Caco-2 (cell line): ENCODE measurements at regions not wholly inside any gene's neighbourhood (a gene's known extent, or its start where the extent isn't known, plus 50 kb on each side); places are given as distances from the start of the nearest gene placed in this dataset.

ENCODE experiments used
- BruUV-seq: library from RNA; stranded (reverse); fragments of 400-500 nt; replicated peaks from 2 replicates; lab custom pipeline; 2021; lab: Mats Ljungman, UMichigan
- CTCF ChIA-PET: fragments of 300-600 bp; sonication (Branson Sonifier 250); formaldehyde crosslinking; loops from one replicate; lab custom pipeline; 2022; ENCODE audit warnings: antibody characterized with exemption; lab: Charles Lee
- POLR2A ChIA-PET: fragments of 300-600 bp; sonication (Branson Sonifier 250); formaldehyde crosslinking; loops from one replicate; lab custom pipeline; 2022; ENCODE audit warnings: antibody characterized with exemption; lab: Charles Lee
- DNase-seq, 2 experiments: peaks; one replicate each; pipeline versions ENCODE4 v3.0.0 to v3.0.0-alpha.2; 2020 to 2022
- H3K27me3 ChIP-seq: replicated peaks from 2 replicates; pipeline ENCODE4 v1.6.0; 2011; ENCODE audit warnings: low read length; ENCODE audit not compliant: control insufficient read depth, insufficient read depth
- H3K36me3 ChIP-seq: 2 replicates; pipeline ENCODE4 v1.5.1; 2011; ENCODE audit warnings: low read length; ENCODE audit not compliant: control insufficient read depth, insufficient read depth
- H3K4me1 ChIP-seq: fragments of 250-450 bp; sonication (Bioruptor Pico); 2 replicates; pipeline ENCODE4 v1.5.1; 2020; ENCODE audit warnings: mild to moderate bottlenecking
- H3K4me3 ChIP-seq: 2 replicates; pipeline ENCODE4 v1.5.1; 2011; ENCODE audit warnings: low read depth, mild to moderate bottlenecking, control low read depth, low read length
- H3K9me3 ChIP-seq: fragments of 250-450 bp; sonication (Bioruptor Pico); 2 replicates; pipeline ENCODE4 v1.5.1; 2020; ENCODE audit warnings: mild to moderate bottlenecking, moderate library complexity
- H3K27ac Mint-ChIP-seq: one replicate; pipeline ENCODE4 v1.8.0; 2022; ENCODE audit warnings: mixed read lengths; ENCODE audit not compliant: unreplicated experiment
- H3K27me3 Mint-ChIP-seq: one replicate; pipeline ENCODE4 v1.8.0; 2022; ENCODE audit warnings: mixed read lengths; ENCODE audit not compliant: insufficient read depth, unreplicated experiment
- H3K36me3 Mint-ChIP-seq: one replicate; pipeline ENCODE4 v1.8.0; 2022; ENCODE audit warnings: mild to moderate bottlenecking, mixed read lengths; ENCODE audit not compliant: insufficient read depth, unreplicated experiment
- H3K4me1 Mint-ChIP-seq: one replicate; pipeline ENCODE4 v1.8.0; 2022; ENCODE audit warnings: low read depth, mixed read lengths; ENCODE audit not compliant: unreplicated experiment
- H3K4me3 Mint-ChIP-seq: one replicate; pipeline ENCODE4 v1.8.0; 2022; ENCODE audit warnings: mild to moderate bottlenecking, moderate library complexity, mixed read lengths; ENCODE audit not compliant: unreplicated experiment
- H3K9me3 Mint-ChIP-seq: one replicate; pipeline ENCODE4 v1.8.0; 2022; ENCODE audit warnings: mixed read lengths; ENCODE audit not compliant: unreplicated experiment
- intact Hi-C: fragments of 100-400 bp; cut with micrococcal nuclease; formaldehyde crosslinking; loops from one replicate; pipeline ENCODE4 v1.10.0; 2022; ENCODE audit not compliant: unreplicated experiment
- TF ChIP-seq, protein P1 (sequence below), 2 experiments: fragments of 200-600 bp in 1 of 2; IDR thresholded peaks; 1 replicate in 1 of 2; 2 replicates in 1 of 2; pipeline versions ENCODE4 v1.5.1 to v1.8.0; 2011 to 2022; ENCODE audit warnings: antibody characterized with exemption in 1 of 2, control low read depth in 1 of 2, inconsistent platforms in 1 of 2, low read depth in 1 of 2, low read length in 1 of 2, mild to moderate bottlenecking in 1 of 2, moderate library complexity in 1 of 2; ENCODE audit not compliant: insufficient read depth in 1 of 2, severe bottlenecking in 1 of 2, unreplicated experiment in 1 of 2

DNA sequence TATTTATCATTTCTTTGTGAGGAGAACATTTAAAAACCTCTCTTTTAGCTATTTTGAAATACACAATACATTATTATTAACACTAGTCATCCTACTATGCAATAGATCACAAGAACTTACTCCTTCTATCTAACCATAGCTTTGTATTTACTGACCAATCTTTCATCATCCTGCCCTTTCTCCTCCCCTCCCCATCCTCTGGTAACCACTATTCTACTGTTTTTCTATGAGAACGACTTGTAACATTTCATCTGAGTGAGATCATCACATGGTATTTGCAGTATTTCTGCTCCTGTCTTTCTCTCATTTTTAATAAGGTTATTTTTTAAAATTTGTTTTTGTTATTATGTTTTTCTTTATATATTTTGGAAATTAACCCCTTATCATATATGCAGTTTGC is 331.8 kb downstream of the TEX13C start:
- Mint-ChIP-seq H3K27ac (no peak overlapping the region), H3K4me3 (no peak overlapping the region)
- POLR2A ChIA-PET, result no interaction called here

DNA sequence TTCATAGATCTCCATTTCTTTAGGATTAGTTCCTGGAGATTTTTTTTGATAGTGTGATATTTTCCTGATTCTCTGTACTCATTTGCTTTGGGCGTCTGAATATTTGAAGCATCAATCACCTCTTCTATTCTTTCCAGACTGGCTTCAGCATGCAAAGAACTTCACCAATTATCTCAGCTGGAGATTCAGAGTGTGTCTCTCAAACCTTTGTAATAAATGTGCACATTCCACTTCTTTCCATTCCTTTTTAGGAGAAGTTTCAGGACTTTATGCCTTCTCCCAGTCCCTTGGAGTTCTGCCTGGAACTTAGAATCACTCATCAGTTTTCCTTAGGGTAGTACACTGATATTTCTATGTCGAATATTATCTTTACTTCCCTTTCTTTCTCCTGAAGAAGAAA is 334.8 kb downstream of the TEX13C start:
- Histone ChIP-seq H3K9me3 (no peaks in the 10 kb centered on the region), H3K4me1 (no peaks in the 10 kb centered on the region), H3K27me3 (no peaks in the 10 kb centered on the region), H3K36me3 (no peaks in the 10 kb centered on the region), H3K4me3 (no peak overlapping the region)
- TF ChIP-seq, protein P1, sequence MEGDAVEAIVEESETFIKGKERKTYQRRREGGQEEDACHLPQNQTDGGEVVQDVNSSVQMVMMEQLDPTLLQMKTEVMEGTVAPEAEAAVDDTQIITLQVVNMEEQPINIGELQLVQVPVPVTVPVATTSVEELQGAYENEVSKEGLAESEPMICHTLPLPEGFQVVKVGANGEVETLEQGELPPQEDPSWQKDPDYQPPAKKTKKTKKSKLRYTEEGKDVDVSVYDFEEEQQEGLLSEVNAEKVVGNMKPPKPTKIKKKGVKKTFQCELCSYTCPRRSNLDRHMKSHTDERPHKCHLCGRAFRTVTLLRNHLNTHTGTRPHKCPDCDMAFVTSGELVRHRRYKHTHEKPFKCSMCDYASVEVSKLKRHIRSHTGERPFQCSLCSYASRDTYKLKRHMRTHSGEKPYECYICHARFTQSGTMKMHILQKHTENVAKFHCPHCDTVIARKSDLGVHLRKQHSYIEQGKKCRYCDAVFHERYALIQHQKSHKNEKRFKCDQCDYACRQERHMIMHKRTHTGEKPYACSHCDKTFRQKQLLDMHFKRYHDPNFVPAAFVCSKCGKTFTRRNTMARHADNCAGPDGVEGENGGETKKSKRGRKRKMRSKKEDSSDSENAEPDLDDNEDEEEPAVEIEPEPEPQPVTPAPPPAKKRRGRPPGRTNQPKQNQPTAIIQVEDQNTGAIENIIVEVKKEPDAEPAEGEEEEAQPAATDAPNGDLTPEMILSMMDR (IDR thresholded peaks at IDR 0.05; ENCODE audit: insufficient read depth in 1 of 2, low read depth in 1 of 2, low read length in 1 of 2, severe bottlenecking in 1 of 2, unreplicated experiment in 1 of 2), result no peak
- H3K36me3 Mint-ChIP-seq, result no peaks in the 10 kb centered on the region
- DNase-seq, result no peak
- no peaks in the 10 kb centered on the region for H3K4me1 Mint-ChIP-seq
- H3K9me3 Mint-ChIP-seq, result no peaks in the 10 kb centered on the region
- H3K4me3 Mint-ChIP-seq, result no peak overlapping the region
- CTCF ChIA-PET, result no interaction called here
- BruUV-seq, result no TSS peak
- intact Hi-C loops, result no loop called here
- no peak overlapping the region for H3K27ac Mint-ChIP-seq
- H3K27me3 Mint-ChIP-seq, result no peaks in the 10 kb centered on the region
- POLR2A ChIA-PET, result no interaction called here

More for the DNA sequence above, 331.8 kb downstream of the TEX13C start:
- no peaks in the 10 kb centered on the region for H3K36me3 ChIP-seq
- no TSS peak for BruUV-seq
- Mint-ChIP-seq H3K36me3 (no peaks in the 10 kb centered on the region), H3K4me1 (no peaks in the 10 kb centered on the region), H3K9me3 (no peaks in the 10 kb centered on the region), H3K27me3 (no peaks in the 10 kb centered on the region)
- intact Hi-C loops, result no loop called here
- H3K27me3 ChIP-seq, result no peaks in the 10 kb centered on the region
- CTCF ChIA-PET, result no interaction called here
- no peak for DNase-seq
- no peaks in the 10 kb centered on the region for H3K4me1 ChIP-seq
- no peak overlapping the region for H3K4me3 ChIP-seq
- no peaks in the 10 kb centered on the region for H3K9me3 ChIP-seq
- TF ChIP-seq, protein P1 (IDR thresholded peaks at IDR 0.05; ENCODE audit: insufficient read depth in 1 of 2, low read depth in 1 of 2, low read length in 1 of 2, severe bottlenecking in 1 of 2, unreplicated experiment in 1 of 2), result no peak

DNA sequence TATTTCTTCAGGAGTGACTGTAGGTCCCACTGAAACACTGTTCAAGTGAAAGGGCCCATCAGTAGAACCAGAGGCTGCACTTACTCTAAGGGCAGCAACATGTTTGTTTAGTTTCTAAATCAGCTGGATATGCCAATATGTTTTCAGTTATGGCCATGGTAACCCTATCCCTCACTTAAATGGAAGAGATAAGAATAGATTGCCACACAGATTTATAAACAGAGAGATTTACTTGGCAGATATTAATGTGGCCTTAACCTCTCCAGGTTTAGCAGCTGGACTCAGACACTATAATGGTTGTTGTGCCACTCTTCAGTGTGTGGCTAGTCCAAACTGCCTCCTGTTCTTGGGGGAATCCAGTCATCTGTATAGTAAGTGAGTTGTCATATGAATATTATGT is 354.1 kb downstream of the TEX13C start:
- Mint-ChIP-seq H3K9me3 (no peaks in the 10 kb centered on the region), H3K4me3 (no peak overlapping the region), H3K4me1 (no peaks in the 10 kb centered on the region), H3K36me3 (no peaks in the 10 kb centered on the region), H3K27ac (no peak overlapping the region), H3K27me3 (no peaks in the 10 kb centered on the region)
- H3K27me3 ChIP-seq, result no peaks in the 10 kb centered on the region
- no peak for DNase-seq
- POLR2A ChIA-PET, result no interaction called here
- no peaks in the 10 kb centered on the region for H3K4me1 ChIP-seq
- no TSS peak for BruUV-seq
- H3K9me3 ChIP-seq, result no peaks in the 10 kb centered on the region
- H3K4me3 ChIP-seq, result no peak overlapping the region
- TF ChIP-seq, protein P1 (IDR thresholded peaks at IDR 0.05; ENCODE audit: insufficient read depth in 1 of 2, low read depth in 1 of 2, low read length in 1 of 2, severe bottlenecking in 1 of 2, unreplicated experiment in 1 of 2), result no peak
- CTCF ChIA-PET, result no interaction called here
- intact Hi-C loops, result no loop called here
- no peaks in the 10 kb centered on the region for H3K36me3 ChIP-seq
